GM12873 (cell line): ENCODE measurements at regions not wholly inside any gene's neighbourhood (a gene's known extent, or its start where the extent isn't known, plus 50 kb on each side); places are given as distances from the start of the nearest gene placed in this dataset.

Source experiments
- CTCF ChIP-seq: IDR thresholded peaks from 2 replicates; pipeline ENCODE4 v1.5.1; 2012; ENCODE audit warnings: low read depth, mild to moderate bottlenecking, moderate library complexity, low read length, control low read depth; ENCODE audit not compliant: insufficient read depth; ENCODE audit errors: missing control alignments

- no peak for TF ChIP-seq CTCF
Measured at GRCh38 chr2:167504061-167504460, 615.8 kb downstream of the XIRP2 start.

GRCh38 chr2:167501618-167502017 is 613.3 kb downstream of the XIRP2 start:
- TF ChIP-seq CTCF, result no peak

- TF ChIP-seq CTCF, result no peak
Measured at GRCh38 chr2:167493862-167494261, 605.6 kb downstream of the XIRP2 start.

- no peak for TF ChIP-seq CTCF
Measured at GRCh38 chr2:167492486-167492885, 604.2 kb downstream of the XIRP2 start.

GRCh38 chr2:167491788-167492187 is 603.5 kb downstream of the XIRP2 start:
- TF ChIP-seq CTCF, result no peak

GRCh38 chr2:167490455-167490854 is 602.2 kb downstream of the XIRP2 start:
- TF ChIP-seq CTCF, result no peak

GRCh38 chr2:167489325-167489724 is 601.0 kb downstream of the XIRP2 start:
- no peak for TF ChIP-seq CTCF

- TF ChIP-seq CTCF, result no peak
Measured at GRCh38 chr2:167487728-167488127, 599.4 kb downstream of the XIRP2 start.
